GM13976 (cell line): ENCODE measurements at regions not wholly inside any gene's neighbourhood (a gene's known extent, or its start where the extent isn't known, plus 50 kb on each side); places are given as distances from the start of the nearest gene placed in this dataset.
"Not testable (repeated sequence)": the region's sequence is repeated elsewhere in the genome, so short reads cannot be mapped to it uniquely, and the experiment has no call there.

Experiments
- DNase-seq: peaks from one replicate; pipeline ENCODE4 v3.0.0; 2012; ENCODE audit warnings: low spot score
- CTCF ChIP-seq: IDR thresholded peaks from 2 replicates; pipeline ENCODE4 v1.5.1; 2012; ENCODE audit warnings: borderline replicate concordance, mild to moderate bottlenecking; ENCODE audit not compliant: insufficient read depth; ENCODE audit errors: extremely low read depth, missing control alignments, control extremely low read depth
- in situ Hi-C: fragments of 300-500 bp; cut with MboI; formaldehyde crosslinking; loops from one replicate; pipeline ENCODE4 v1.12.0; 2022; ENCODE audit warnings: low sequenced_read_pairs, mixed read lengths, inconsistent platforms; ENCODE audit not compliant: unreplicated experiment

- in situ Hi-C loops = no loop called here
- DNase-seq = no peak
- no peak for TF ChIP-seq CTCF
Measured at GRCh38 chr13:44146138-44146537, 227.5 kb upstream of the SERP2 start.

- no peak for DNase-seq
- no peak for TF ChIP-seq CTCF
- in situ Hi-C loops = no loop called here
Measured at GRCh38 chr13:44147233-44147632, 226.4 kb upstream of the SERP2 start.

- DNase-seq = no peak
- no peak for TF ChIP-seq CTCF
- in situ Hi-C loops = no loop called here
Measured at GRCh38 chr13:44147648-44148047, 226.0 kb upstream of the SERP2 start.

GRCh38 chr13:44148159-44148914 is 225.3 kb upstream of the SERP2 start:
- DNase-seq = no peak
- in situ Hi-C loops = no loop called here
- no peak for TF ChIP-seq CTCF

GRCh38 chr13:44149231-44149630 is 224.4 kb upstream of the SERP2 start:
- DNase-seq, in situ Hi-C loops: not testable (repeated sequence)

- no peak for DNase-seq
- no peak for TF ChIP-seq CTCF
- in situ Hi-C loops = no loop called here
Measured at GRCh38 chr13:44149821-44150220, 223.8 kb upstream of the SERP2 start.

- no peak for DNase-seq
- TF ChIP-seq CTCF = no peak
- in situ Hi-C loops = no loop called here
Measured at GRCh38 chr13:44151474-44151873, 222.2 kb upstream of the SERP2 start.
